ENCODE measurements at regions not wholly inside any gene's neighbourhood (a gene's known extent, or its start where the extent isn't known, plus 50 kb on each side); places are given as distances from the start of the nearest gene placed in this dataset.
A peak's percentile ranks its signal among the peaks of the same experiment; 100 is the strongest.

DNA sequence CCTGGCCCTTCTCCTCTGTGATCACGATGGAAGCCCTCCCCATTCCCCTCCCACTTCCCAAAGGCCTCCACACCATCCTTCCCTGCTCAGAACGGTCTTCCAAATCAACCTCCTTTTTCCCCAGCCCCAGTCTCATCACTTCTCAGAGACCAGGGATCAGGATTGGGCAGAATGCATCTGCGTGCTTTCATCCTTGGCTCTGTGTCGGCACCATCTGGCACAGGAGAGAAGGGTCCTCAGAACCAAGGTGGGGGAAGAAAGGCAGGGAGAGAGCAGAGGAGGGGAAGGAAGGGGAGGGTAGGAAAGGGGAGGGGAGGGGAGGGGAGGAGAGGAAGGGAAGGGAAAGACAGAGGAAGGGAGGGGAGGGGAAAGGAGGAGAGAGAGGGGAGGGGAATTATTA, 52.4 kb upstream of the FICD start:
- no peaks in the 10 kb centered on the region for H3K36me3 Mint-ChIP-seq (ENCODE audit: insufficient read depth)
- H3K4me3 Mint-ChIP-seq = no peak overlapping the region
- no peak overlapping the region for H3K27ac Mint-ChIP-seq
- DNase-seq (no peak), ATAC-seq (replicated peaks) (no peak)
- H3K4me1 Mint-ChIP-seq (ENCODE audit: low read depth in 2 of 2) = no peaks in the 10 kb centered on the region
- H3K27me3 Mint-ChIP-seq = peaks cover 74 to 82% of the 10 kb centered on the region in 2 donors
- H3K9me3 Mint-ChIP-seq = peaks cover 0 to 1% of the 10 kb centered on the region in 2 donors

DNA sequence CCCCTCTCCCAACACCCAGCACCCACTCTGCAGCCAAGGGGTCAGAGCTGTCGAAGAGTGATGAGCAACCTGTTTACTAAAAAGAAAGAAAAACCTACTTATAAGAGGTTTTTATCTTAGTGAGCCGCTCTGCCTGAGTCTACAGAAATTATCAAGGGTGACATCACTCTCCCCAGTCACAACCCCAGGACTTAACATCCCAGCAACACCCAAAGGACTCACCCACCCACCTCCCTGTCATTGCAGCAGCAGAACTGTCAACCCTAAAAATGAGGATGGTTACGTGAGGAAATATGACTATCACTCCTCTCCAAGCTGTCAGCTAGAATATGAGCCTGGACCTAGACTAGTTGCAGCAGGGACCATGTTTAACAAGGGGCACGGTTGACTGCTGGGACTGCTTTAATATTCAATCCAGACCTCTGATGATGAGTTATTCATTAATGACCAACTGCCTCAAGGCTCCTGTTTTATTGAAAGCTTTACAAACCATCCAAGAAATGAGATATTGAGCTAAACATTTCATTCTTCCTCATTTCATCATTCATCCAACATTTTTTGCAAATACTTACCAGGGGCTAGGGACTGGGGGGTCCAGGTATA, 53.9 kb upstream of the FICD start:
- DNase-seq (no peak), ATAC-seq (replicated peaks) (no peak)
- H3K27ac Mint-ChIP-seq = no peak overlapping the region
- H3K36me3 Mint-ChIP-seq (ENCODE audit: insufficient read depth) = no peaks in the 10 kb centered on the region
- peaks cover 0 to 1% of the 10 kb centered on the region in 2 donors for H3K9me3 Mint-ChIP-seq
- no peak overlapping the region for H3K4me3 Mint-ChIP-seq
- peaks cover 59 to 77% of the 10 kb centered on the region in 2 donors for H3K27me3 Mint-ChIP-seq
- H3K4me1 Mint-ChIP-seq (ENCODE audit: low read depth in 2 of 2) = no peaks in the 10 kb centered on the region

DNA sequence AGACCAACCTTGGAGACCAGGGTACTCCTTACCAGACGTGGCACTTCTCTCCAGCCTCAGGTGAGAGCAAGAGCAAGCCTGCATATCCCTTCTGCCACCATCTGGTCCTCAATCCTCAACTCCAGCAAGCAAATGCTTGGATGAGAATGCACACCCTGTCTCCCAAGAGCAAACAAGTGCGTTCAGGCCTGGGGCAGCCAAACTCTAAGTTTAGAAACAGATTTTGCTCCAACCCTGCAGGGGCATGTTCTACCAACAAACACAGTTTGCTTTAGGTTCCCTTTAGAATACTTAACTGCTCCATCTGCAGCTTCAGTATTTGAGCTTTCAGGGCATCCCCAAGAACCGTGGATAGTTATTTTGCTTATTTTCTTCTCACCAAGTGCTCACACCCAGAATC, 55.9 kb upstream of the FICD start:
- peaks cover 53 to 72% of the 10 kb centered on the region in 2 donors for H3K27me3 Mint-ChIP-seq
- DNase-seq (no peak), ATAC-seq (replicated peaks) (no peak)
- no peak overlapping the region for H3K27ac Mint-ChIP-seq
- no peak overlapping the region for H3K4me3 Mint-ChIP-seq
- no peaks in the 10 kb centered on the region for H3K4me1 Mint-ChIP-seq (ENCODE audit: low read depth in 2 of 2)
- H3K9me3 Mint-ChIP-seq = no peaks in the 10 kb centered on the region
- H3K36me3 Mint-ChIP-seq (ENCODE audit: insufficient read depth) = no peaks in the 10 kb centered on the region

DNA sequence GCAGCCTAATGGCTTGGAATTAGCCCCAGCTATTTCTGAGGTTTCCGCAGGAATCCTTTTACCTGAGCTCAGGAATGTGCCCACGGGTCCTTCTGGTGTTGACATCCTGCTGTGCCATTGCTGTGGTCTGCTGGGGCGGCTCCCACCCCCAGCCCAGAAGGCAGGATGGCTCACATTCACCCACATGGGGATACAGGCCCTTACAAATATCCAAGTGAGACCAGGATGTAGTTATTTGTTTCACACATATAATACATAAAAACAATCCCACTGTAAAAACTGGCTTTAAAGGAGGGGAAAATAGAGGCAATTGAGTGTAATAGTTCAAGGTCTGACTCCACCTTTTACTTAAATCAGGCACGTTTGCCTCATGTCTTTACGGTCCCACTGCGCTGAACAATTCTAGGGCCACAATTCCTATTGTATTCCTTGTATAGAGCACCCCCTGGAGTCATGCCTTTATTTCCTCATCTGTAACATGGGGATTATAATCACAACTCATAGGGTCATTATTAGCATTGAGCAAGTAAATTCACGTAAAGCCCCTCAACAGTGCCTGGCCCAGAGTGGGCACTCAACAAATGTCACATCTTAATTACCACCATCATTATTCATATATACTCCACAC, 57.2 kb upstream of the FICD start:
- H3K27me3 Mint-ChIP-seq = peaks cover 54 to 72% of the 10 kb centered on the region in 2 donors
- no peak for ATAC-seq (replicated peaks)
- no peaks in the 10 kb centered on the region for H3K9me3 Mint-ChIP-seq
- no peak for DNase-seq
- no peaks in the 10 kb centered on the region for H3K4me1 Mint-ChIP-seq (ENCODE audit: low read depth in 2 of 2)
- no peak overlapping the region for H3K27ac Mint-ChIP-seq
- no peak overlapping the region for H3K4me3 Mint-ChIP-seq
- no peaks in the 10 kb centered on the region for H3K36me3 Mint-ChIP-seq (ENCODE audit: insufficient read depth)

DNA sequence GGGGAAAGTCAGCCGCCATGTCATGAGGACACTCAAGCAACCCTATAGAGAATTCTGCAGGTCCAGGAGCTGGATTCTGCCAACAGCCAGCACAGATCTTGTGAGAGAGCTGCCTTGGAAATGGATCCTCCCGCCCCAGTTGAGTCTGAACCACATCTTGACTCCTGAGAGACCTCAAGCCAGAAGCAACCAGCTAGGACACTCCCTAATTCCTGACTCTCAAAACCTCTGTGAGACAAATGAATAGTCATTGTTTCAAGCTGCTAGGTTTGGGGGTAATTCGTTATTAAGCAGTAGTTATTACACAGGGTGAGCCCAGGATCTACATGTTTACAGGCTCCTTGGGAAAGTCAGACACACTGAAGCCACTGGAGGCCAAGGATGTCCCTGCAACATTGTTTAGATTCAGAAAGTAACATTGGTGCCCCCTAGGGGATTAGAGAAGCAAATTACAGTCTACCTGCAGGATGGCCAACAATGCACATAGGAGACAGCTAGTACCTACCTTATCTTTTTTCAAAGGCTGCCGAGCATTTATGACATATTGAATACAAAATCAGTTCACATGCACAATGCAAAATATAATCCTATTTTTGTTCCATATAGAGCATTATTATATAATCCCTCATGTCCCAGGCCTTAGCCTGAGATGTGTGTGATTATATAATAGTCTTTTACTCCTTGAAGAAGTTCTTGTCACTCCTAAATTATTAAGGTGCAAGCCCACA, 57.9 kb upstream of the FICD start:
- Mint-ChIP-seq H3K9me3 (no peaks in the 10 kb centered on the region), H3K4me1 (ENCODE audit: low read depth in 2 of 2) (no peaks in the 10 kb centered on the region), H3K36me3 (ENCODE audit: insufficient read depth) (no peaks in the 10 kb centered on the region), H3K4me3 (no peak overlapping the region), H3K27ac (no peak overlapping the region), H3K27me3 (peaks cover 52 to 72% of the 10 kb centered on the region in 2 donors)
- peak in 1 of 3 experiments; percentile 11 for DNase-seq
- ATAC-seq (replicated peaks) = peak; percentile 43

DNA sequence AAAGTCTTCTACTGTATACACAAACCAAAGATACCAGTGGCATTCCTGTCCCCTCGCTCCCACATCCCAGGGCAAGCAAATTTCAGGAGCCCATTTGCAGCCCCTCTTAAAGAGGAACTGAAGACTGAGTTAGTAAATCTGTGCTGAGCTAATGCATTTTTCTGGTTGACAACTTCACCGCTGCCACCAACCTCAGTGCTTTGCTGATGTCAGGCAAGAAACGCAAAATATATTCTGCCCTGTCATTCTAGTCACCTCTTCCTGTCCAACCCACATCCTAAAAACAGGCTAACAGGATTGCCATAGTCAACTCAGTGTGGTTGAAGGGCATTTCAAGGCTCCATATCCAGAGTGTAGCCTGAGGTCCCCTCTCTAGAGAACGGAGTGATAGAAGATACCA, 59.4 kb upstream of the FICD start:
- no peaks in the 10 kb centered on the region for H3K9me3 Mint-ChIP-seq
- peaks cover 58 to 76% of the 10 kb centered on the region in 2 donors for H3K27me3 Mint-ChIP-seq
- no peak overlapping the region for H3K27ac Mint-ChIP-seq
- H3K4me3 Mint-ChIP-seq = no peak overlapping the region
- no peaks in the 10 kb centered on the region for H3K4me1 Mint-ChIP-seq (ENCODE audit: low read depth in 2 of 2)
- ATAC-seq (replicated peaks) (no peak), DNase-seq (no peak)
- H3K36me3 Mint-ChIP-seq (ENCODE audit: insufficient read depth) = no peaks in the 10 kb centered on the region

DNA sequence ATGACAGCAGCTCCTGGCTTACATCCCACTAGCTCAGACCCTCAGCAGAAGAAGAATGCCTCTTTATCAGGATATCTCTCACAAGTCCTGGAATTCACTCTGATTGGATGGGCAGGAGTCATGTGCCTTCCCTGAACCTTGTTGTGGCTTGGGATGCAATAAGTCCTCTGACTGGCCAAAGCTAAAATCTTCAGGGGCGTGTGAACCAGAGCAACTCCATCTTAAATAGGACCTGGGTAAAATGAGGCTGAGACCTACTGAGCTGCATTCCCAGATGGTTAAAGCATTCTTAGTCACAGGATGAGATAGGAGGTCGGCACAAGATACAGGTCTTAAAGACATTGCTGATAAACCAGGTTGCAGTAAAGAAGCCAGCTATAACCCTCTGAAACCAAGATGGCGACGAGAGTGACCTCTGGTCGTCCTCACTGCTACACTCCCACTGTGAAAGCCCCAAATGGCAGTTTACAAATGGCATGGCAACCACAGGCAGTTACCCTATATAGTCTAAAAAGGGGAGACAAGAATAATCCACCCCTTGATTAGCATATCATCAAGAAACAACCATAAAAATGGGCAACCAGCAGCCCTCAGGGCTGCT, 60.4 kb upstream of the FICD start:
- no peaks in the 10 kb centered on the region for H3K36me3 Mint-ChIP-seq (ENCODE audit: insufficient read depth)
- H3K4me3 Mint-ChIP-seq = no peak overlapping the region
- H3K27me3 Mint-ChIP-seq = peaks cover 53 to 74% of the 10 kb centered on the region in 2 donors
- H3K27ac Mint-ChIP-seq = no peak overlapping the region
- H3K9me3 Mint-ChIP-seq = no peaks in the 10 kb centered on the region
- DNase-seq (no peak), ATAC-seq (replicated peaks) (no peak)
- no peaks in the 10 kb centered on the region for H3K4me1 Mint-ChIP-seq (ENCODE audit: low read depth in 2 of 2)

DNA sequence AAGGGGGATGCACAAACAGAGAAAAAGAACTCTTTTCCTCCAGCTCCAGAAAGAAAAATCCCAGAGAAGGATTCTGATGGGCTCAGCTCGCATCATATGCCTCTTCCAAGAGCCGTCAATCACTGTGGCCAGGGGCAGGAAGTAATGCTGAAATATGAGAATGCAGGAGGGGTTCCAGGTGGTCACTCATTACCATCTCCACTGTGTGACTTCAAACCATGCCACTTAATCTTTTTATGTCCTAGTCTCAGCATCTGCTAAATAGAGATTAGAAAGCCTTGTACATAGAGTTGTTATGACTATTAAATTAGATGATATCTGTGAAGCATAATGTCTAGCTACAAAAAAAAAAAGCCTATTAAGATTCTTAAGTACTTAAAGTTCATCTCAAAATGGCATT, 65.6 kb upstream of the FICD start:
- no peaks in the 10 kb centered on the region for H3K4me1 Mint-ChIP-seq (ENCODE audit: low read depth in 2 of 2)
- no peaks in the 10 kb centered on the region for H3K36me3 Mint-ChIP-seq (ENCODE audit: insufficient read depth)
- no peak overlapping the region for H3K27ac Mint-ChIP-seq
- H3K9me3 Mint-ChIP-seq = no peaks in the 10 kb centered on the region
- H3K4me3 Mint-ChIP-seq = no peak overlapping the region
- no peak for ATAC-seq (replicated peaks)
- peaks cover 71 to 78% of the 10 kb centered on the region in 2 donors for H3K27me3 Mint-ChIP-seq
- DNase-seq = no peak

DNA sequence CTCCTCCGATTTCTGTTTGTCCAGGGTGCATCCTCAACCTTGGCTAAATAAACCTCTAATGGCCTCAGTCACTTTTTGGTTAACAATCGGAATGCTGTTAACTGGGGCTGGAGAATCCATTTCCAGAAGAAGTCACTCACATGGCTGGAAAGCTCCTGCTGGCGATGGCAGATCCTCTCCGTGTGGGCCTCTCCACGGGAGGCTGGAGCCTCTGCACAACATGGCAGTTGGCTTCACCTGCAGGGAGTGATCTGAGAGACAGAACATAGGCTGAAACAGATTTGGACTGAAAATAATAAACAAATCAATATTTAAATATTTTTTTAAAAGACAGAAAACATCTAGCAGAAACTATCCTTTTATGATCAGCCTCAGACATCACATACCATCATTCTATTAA, 66.8 kb upstream of the FICD start:
- Mint-ChIP-seq H3K4me1 (ENCODE audit: low read depth in 2 of 2) (no peaks in the 10 kb centered on the region), H3K27ac (no peak overlapping the region), H3K9me3 (no peaks in the 10 kb centered on the region), H3K27me3 (peaks cover 66 to 78% of the 10 kb centered on the region in 2 donors), H3K4me3 (no peak overlapping the region), H3K36me3 (ENCODE audit: insufficient read depth) (peaks cover 3% of the 10 kb centered on the region)
- DNase-seq (no peak), ATAC-seq (replicated peaks) (no peak)

DNA sequence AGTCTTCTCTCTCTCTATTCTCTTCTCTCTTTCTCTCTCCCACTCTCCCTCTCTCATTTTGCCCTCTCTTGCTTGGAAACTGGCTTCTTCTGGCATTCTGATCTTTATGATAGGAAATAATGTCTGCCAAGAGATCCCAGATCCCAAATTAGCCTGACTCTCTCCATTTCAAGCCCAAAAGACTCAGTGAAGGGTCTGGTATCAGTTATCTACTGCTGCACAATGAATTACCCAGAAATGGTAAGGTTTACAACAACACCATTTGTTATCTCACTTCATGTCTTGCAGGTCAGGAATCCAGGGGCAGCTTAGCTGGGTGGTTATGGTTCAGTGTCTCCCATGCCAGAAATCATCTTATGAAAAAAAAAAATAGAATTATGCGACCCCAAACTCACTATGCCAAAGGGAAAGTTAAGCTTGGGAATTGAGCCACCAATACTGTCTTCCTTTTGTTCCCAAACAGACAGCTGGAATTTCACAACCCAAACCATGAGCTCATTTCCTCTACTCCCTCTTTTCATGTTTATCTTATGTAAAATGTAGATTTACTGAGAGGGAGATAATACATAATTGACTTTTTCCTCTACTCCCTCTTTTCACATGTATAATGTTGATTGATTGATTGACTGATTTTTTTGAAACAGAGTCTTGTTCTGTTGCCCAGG, 67.8 kb upstream of the FICD start:
- H3K27me3 Mint-ChIP-seq = peaks cover 65 to 78% of the 10 kb centered on the region in 2 donors
- no peaks in the 10 kb centered on the region for H3K4me1 Mint-ChIP-seq (ENCODE audit: low read depth in 2 of 2)
- DNase-seq (no peak), ATAC-seq (replicated peaks) (no peak)
- no peaks in the 10 kb centered on the region for H3K9me3 Mint-ChIP-seq
- no peak overlapping the region for H3K4me3 Mint-ChIP-seq
- no peak overlapping the region for H3K27ac Mint-ChIP-seq
- peaks cover 3% of the 10 kb centered on the region for H3K36me3 Mint-ChIP-seq (ENCODE audit: insufficient read depth)

DNA sequence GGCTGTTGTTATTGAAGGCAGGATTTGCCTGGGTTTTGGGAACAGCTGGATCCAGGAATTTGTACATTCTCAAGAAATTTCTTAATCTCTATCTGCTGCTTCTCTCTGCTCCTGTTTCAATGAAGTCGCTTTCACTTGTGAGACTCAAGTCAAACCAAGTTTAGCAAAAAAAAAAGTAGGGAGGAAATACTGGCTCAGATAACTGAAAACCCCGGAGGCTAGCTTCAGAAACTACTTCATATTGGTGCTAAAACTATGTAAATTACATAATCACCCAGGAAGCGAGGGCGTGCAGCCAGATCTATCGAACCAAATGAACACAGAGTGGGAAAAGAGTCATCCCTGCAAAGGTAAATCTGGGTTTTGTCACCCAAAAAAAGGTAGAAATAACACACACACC, 68.3 kb upstream of the FICD start:
- Mint-ChIP-seq H3K36me3 (ENCODE audit: insufficient read depth) (peaks cover 3% of the 10 kb centered on the region), H3K4me3 (no peak overlapping the region)
- ATAC-seq (replicated peaks) = no peak

DNA sequence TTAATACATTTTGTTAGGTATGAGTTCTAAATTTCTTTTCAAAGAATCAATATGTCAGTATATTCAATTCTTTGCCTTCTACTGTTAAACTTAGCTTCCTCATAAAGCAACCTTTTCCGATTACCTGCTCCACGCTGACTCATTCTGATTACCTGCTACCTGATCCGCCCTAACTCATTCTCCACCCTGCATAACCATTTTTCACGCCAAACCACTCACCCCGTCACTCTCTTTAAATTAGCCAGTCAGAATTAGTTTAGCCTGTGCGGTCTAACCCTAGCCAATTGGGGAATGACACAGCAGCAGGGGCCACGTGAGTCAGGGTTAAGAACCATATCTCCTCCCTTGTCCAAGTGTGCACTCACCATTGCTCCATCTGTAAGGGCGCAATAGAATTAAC, 72.2 kb upstream of the FICD start:
- Mint-ChIP-seq H3K27me3 (peaks cover 42 to 83% of the 10 kb centered on the region in 2 donors), H3K36me3 (ENCODE audit: insufficient read depth) (peaks cover 3% of the 10 kb centered on the region), H3K4me1 (ENCODE audit: low read depth in 2 of 2) (no peaks in the 10 kb centered on the region), H3K4me3 (no peak overlapping the region), H3K9me3 (no peaks in the 10 kb centered on the region), H3K27ac (no peak overlapping the region)
- no peak for ATAC-seq (replicated peaks)
- DNase-seq = no peak

More for the DNA sequence above, 68.3 kb upstream of the FICD start:
- Mint-ChIP-seq H3K27me3 (peaks cover 64 to 77% of the 10 kb centered on the region in 2 donors), H3K27ac (no peak overlapping the region), H3K4me1 (ENCODE audit: low read depth in 2 of 2) (no peaks in the 10 kb centered on the region), H3K9me3 (no peaks in the 10 kb centered on the region)
- DNase-seq = no peak

DNA sequence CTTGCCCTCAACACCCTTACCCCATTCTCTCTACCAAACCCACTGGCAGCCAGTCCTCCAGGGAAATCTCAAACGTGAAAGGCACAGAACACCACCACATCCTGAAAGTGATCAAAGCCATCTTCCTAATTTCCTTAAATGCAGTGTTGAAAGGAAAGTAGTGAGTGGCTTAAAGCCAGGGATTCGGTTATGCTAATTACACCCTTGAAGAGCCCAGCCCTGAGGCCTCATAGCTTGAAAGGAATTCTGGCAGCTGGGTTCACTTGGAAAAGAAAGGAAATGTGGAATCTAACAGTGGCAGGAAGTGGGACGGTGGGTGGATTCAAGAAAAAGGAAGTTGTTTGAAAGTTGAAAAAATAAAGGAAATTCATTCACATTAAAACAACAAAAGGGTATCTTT, 73.0 kb upstream of the FICD start:
- no peak overlapping the region for H3K27ac Mint-ChIP-seq
- no peaks in the 10 kb centered on the region for H3K4me1 Mint-ChIP-seq (ENCODE audit: low read depth in 2 of 2)
- DNase-seq = no peak
- H3K9me3 Mint-ChIP-seq = no peaks in the 10 kb centered on the region
- peaks cover 3% of the 10 kb centered on the region for H3K36me3 Mint-ChIP-seq (ENCODE audit: insufficient read depth)
- peaks cover 33 to 79% of the 10 kb centered on the region in 2 donors for H3K27me3 Mint-ChIP-seq
- no peak overlapping the region for H3K4me3 Mint-ChIP-seq
- ATAC-seq (replicated peaks) = no peak

All from effector memory CD8-positive, alpha-beta T cell (primary cell).